Peyer's patch (tissue), 4 donors: ENCODE measurements at regions not wholly inside any gene's neighbourhood (a gene's known extent, or its start where the extent isn't known, plus 50 kb on each side); places are given as distances from the start of the nearest gene placed in this dataset.

Experiments used
- POLR2A ChIP-seq, 2 donors: fragments of 450-650 bp; IDR thresholded peaks; one replicate each; pipeline ENCODE4 v1.5.1; 2017; ENCODE audit warnings: antibody characterized with exemption in 2 of 2, mild to moderate bottlenecking in 2 of 2, moderate library complexity in 2 of 2
- TF ChIP-seq, protein P1 (sequence below), 6 experiments: fragments of 450-650 bp in 4 of 6; fragments of 200-600 bp in 2 of 6; sonication (generic) in 1 of 6; IDR thresholded peaks; one replicate each; pipeline ENCODE4 v1.5.1; 2017 to 2019; ENCODE audit warnings: antibody characterized with exemption in 6 of 6, mild to moderate bottlenecking in 3 of 6, moderate library complexity in 1 of 6

DNA sequence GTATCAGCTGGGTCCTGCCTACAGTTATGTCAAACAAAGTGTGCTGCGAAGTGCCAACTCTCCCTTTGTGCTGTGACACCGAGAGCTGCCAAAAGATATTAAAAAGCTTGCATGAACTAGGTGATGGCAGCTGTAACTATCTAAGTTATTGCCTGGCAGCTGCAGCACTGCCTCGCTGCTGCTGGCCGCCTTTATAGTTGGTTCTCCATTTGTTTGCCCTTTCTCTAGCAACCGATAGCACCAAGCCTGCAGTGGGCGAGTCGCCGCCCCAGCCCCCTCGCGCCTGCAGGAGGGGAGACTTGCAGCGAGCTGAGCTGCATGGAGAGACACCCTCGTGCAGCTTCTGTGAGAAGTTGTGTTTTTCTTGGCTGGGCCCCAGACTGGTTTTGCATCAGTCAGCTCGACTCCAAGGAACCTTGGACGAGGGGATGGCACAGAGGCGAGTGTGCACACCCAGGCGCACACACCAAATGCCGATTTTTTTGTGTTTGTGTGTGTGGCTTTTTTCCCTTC lies 330.6 kb downstream of the RPS6KC1 start:
- TF ChIP-seq, protein P1, sequence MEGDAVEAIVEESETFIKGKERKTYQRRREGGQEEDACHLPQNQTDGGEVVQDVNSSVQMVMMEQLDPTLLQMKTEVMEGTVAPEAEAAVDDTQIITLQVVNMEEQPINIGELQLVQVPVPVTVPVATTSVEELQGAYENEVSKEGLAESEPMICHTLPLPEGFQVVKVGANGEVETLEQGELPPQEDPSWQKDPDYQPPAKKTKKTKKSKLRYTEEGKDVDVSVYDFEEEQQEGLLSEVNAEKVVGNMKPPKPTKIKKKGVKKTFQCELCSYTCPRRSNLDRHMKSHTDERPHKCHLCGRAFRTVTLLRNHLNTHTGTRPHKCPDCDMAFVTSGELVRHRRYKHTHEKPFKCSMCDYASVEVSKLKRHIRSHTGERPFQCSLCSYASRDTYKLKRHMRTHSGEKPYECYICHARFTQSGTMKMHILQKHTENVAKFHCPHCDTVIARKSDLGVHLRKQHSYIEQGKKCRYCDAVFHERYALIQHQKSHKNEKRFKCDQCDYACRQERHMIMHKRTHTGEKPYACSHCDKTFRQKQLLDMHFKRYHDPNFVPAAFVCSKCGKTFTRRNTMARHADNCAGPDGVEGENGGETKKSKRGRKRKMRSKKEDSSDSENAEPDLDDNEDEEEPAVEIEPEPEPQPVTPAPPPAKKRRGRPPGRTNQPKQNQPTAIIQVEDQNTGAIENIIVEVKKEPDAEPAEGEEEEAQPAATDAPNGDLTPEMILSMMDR (IDR thresholded peaks at IDR 0.05) = no peak
- TF ChIP-seq POLR2A (IDR thresholded peaks at IDR 0.05) = no peak
